GM20000 (cell line): ENCODE measurements at regions not wholly inside any gene's neighbourhood (a gene's known extent, or its start where the extent isn't known, plus 50 kb on each side); places are given as distances from the start of the nearest gene placed in this dataset.

Experiments
- DNase-seq: peaks from one replicate; pipeline ENCODE4 v3.0.0; 2012; ENCODE audit warnings: low spot score
- TF ChIP-seq, protein P1 (sequence below): IDR thresholded peaks from 2 replicates; pipeline ENCODE4 v1.5.1; 2012; ENCODE audit warnings: mild to moderate bottlenecking, control low read depth; ENCODE audit errors: extremely low read depth, missing control alignments

DNA sequence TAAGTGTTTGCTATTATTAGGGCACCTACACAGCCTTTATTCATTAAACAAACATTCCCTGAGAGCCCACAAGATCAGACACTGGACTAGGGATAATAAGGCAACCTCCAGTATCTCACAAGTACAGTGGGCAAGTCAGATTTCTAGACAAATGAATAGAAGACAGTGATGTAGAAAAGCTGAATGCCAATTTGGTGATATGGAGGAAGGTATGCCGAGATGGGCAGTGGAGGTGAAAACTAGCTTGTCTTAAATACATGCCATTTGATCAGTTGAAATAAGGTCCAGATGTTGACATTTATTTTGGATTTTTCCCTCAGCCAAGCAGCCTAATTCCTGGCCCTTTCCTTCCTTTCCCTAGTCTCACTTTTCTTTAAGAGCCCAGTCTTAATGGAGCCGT lies 130.3 kb downstream of the RXFP2 start:
- TF ChIP-seq, protein P1, sequence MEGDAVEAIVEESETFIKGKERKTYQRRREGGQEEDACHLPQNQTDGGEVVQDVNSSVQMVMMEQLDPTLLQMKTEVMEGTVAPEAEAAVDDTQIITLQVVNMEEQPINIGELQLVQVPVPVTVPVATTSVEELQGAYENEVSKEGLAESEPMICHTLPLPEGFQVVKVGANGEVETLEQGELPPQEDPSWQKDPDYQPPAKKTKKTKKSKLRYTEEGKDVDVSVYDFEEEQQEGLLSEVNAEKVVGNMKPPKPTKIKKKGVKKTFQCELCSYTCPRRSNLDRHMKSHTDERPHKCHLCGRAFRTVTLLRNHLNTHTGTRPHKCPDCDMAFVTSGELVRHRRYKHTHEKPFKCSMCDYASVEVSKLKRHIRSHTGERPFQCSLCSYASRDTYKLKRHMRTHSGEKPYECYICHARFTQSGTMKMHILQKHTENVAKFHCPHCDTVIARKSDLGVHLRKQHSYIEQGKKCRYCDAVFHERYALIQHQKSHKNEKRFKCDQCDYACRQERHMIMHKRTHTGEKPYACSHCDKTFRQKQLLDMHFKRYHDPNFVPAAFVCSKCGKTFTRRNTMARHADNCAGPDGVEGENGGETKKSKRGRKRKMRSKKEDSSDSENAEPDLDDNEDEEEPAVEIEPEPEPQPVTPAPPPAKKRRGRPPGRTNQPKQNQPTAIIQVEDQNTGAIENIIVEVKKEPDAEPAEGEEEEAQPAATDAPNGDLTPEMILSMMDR: no peak

DNA sequence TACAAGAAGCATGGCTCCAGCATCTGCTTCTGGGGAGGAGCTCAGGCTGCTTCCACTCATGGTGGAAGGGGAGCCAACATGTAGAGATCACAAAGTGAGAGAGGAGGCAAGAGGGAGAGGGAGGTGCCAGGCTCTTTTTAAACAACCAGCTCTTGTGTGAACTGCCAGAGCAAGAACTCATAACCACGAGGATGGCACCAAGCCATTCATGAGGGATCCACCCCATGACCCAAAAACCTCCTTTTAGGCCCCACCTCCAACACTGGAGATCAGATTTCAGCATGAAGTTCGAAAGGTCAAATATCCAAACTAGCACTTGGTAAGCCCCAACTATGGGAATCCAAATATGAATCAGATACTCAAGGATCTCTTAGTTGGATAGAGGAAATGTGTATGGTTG lies 131.2 kb downstream of the RXFP2 start:
- DNase-seq: no peak
- TF ChIP-seq, protein P1: no peak

More for the DNA sequence above, 130.3 kb downstream of the RXFP2 start:
- no peak for DNase-seq

DNA sequence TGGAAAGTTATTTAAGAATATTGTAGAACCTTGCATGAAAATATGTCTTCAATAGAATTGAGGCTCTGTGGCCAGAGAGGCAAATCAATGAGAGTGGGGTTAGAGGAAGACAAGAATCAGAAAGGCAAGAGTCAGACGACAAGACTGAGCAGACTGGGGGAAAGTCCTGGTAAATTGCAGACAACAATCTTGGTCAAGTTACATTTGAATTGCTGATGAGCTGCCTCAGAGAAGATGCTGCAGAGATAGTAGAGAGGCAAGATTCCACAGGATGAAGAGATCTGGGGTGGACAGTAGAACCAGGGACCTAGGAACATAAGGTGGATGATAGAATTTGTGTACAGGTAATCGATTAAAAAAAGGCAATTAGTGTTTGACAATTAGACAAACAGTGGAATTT lies 133.8 kb downstream of the RXFP2 start:
- DNase-seq: no peak
- TF ChIP-seq, protein P1: no peak

DNA sequence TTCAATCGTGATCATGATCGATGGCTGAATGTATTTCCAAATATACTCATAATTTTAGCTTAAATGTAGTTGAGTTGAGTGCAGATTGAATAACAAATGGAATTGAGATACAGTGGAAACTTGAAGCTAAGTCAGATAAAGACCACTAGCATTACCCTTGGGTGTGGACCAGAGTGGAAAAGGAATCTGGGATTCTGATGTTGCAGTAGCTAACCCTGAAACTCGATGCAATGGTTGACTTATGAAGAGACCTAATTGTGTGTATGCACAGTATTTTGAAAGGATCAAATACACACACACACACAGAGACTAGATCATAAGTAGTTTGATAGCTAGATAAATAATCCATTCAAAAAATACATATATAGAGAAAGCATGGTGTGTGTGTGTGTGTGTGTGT lies 135.8 kb downstream of the RXFP2 start:
- DNase-seq: no peak

DNA sequence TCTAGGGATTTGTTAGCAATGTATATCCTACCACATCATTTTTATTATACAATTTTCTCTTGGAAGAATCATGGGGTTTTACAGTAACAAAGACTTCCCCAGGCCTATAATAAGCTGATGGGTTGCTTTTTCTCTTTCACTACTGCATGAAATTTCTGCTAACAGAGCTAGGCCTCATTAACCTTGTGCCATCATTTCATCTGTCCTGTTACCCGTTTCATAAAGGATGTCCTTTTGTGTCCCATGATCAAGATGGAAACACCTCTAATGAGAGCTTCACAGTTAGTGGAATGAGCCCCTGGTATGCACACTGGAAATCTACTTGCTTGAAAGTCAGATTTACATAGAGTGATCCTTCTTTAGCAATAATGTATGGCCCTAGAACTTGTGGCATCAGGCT lies 138.7 kb downstream of the RXFP2 start:
- TF ChIP-seq, protein P1: no peak
- no peak for DNase-seq

More for the DNA sequence above, 135.8 kb downstream of the RXFP2 start:
- TF ChIP-seq, protein P1: no peak

DNA sequence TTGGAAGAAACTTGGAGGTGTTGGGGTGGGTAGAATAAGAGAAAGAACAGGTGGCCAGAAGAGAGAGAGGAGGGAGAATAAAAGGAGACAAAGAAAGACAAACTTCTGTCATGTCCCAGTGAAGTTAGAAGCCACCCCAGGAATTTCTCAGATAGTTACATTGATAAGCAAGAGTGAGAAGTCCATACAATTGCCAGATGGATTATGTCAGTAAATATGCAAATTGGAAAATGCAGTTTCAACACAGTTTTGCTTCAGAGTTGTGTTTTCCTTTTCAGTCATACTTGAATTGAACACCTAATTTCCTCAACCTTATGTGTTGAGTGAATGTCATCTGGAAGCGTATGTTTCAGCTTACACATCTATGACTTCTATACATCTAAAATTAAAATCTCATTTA lies 139.2 kb downstream of the RXFP2 start:
- DNase-seq: no peak
- TF ChIP-seq, protein P1: no peak

DNA sequence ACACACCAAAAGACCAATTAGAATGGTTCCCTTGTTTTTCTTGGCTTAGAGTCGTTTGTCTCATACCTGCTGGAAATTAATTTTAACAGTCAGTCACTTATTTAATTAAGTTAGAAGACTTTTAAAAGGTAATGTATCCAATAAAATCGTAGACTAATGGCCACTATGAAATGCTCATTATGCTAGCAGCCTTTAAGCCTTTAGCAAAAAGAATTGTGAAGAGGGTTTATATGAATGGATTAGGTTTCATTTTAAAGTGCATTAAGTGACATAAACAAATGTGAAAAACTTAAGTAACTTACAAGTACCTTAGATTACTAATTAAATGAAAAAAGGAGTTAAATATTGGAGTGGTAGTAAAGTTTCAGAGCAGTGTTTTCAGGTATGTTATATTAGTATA lies 139.6 kb downstream of the RXFP2 start:
- TF ChIP-seq, protein P1: no peak
- no peak for DNase-seq
